ENCODE measurements at regions not wholly inside any gene's neighbourhood (a gene's known extent, or its start where the extent isn't known, plus 50 kb on each side); places are given as distances from the start of the nearest gene placed in this dataset.

DNA sequence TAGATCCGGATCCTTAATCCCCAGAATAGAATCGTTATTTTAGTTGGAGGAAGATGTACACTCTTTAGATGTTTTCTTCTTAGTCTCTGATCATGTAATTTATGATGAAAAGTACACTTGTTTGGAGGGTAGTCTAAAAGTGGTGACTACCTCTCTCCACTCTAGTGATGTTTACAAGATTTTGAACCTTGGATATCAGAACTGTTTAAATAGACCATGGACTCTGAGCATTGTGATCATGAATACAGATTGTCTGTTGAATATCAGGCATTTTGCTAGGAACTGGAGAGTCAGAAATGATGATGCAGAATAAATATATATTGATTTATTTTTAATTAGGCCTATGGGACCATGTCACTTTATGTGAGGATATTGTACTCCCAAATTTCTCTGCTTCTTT, 706.3 kb upstream of the WWC1 start:
- no peak for TF ChIP-seq EZH2phosphoT487 (IDR thresholded peaks at IDR 0.05; ENCODE audit: borderline replicate concordance, low read depth, low read length)
- TF ChIP-seq, protein P1, sequence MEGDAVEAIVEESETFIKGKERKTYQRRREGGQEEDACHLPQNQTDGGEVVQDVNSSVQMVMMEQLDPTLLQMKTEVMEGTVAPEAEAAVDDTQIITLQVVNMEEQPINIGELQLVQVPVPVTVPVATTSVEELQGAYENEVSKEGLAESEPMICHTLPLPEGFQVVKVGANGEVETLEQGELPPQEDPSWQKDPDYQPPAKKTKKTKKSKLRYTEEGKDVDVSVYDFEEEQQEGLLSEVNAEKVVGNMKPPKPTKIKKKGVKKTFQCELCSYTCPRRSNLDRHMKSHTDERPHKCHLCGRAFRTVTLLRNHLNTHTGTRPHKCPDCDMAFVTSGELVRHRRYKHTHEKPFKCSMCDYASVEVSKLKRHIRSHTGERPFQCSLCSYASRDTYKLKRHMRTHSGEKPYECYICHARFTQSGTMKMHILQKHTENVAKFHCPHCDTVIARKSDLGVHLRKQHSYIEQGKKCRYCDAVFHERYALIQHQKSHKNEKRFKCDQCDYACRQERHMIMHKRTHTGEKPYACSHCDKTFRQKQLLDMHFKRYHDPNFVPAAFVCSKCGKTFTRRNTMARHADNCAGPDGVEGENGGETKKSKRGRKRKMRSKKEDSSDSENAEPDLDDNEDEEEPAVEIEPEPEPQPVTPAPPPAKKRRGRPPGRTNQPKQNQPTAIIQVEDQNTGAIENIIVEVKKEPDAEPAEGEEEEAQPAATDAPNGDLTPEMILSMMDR (conservative IDR thresholded peaks at IDR 0.05; ENCODE audit: low read length), result no peak
